Spleen (tissue), 11 donors: ENCODE measurements at regions not wholly inside any gene's neighbourhood (a gene's known extent, or its start where the extent isn't known, plus 50 kb on each side); places are given as distances from the start of the nearest gene placed in this dataset.

ENCODE experiments used
- DNase-seq: peaks from one replicate; pipeline ENCODE4 v3.0.0-alpha.2; 2020
- H3K27ac ChIP-seq, 8 donors: fragments of 200-600 bp; sonication (generic) in 7 of 8; 1 replicate in 4 of 8; 2 replicates in 4 of 8; pipeline versions ENCODE4 v1.5.0 to v1.8.0; 2016 to 2021; ENCODE audit warnings: inconsistent platforms in 4 of 8, mild to moderate bottlenecking in 4 of 8, moderate library complexity in 1 of 8
- H3K27me3 ChIP-seq, 7 donors: fragments of 200-600 bp; sonication (generic) in 6 of 7; replicated peaks in 1 of 7; 1 replicate in 4 of 7; 2 replicates in 3 of 7; pipeline versions ENCODE4 v1.5.0 to v1.8.0; 2016 to 2021; ENCODE audit warnings: inconsistent platforms in 3 of 7, mild to moderate bottlenecking in 1 of 7
- H3K36me3 ChIP-seq, 6 donors: fragments of 200-600 bp; sonication (generic) in 5 of 6; 1 replicate in 4 of 6; 2 replicates in 2 of 6; pipeline versions ENCODE4 v1.5.0 to v1.8.0; 2016 to 2021; ENCODE audit warnings: inconsistent platforms in 2 of 6
- H3K4me1 ChIP-seq, 6 donors: fragments of 200-600 bp; sonication (generic) in 5 of 6; 1 replicate in 3 of 6; 2 replicates in 3 of 6; pipeline versions ENCODE4 v1.5.0 to v1.8.0; 2016 to 2021; ENCODE audit warnings: inconsistent platforms in 3 of 6
- H3K4me3 ChIP-seq, 8 donors: fragments of 200-600 bp; sonication (generic) in 7 of 8; 1 replicate in 4 of 8; 2 replicates in 4 of 8; pipeline versions ENCODE4 v1.5.0 to v1.8.0; 2016 to 2021; ENCODE audit warnings: inconsistent platforms in 4 of 8, mild to moderate bottlenecking in 4 of 8, moderate library complexity in 2 of 8
- H3K9me3 ChIP-seq, 8 donors: fragments of 200-600 bp; sonication (generic) in 7 of 8; 1 replicate in 4 of 8; 2 replicates in 4 of 8; pipeline versions ENCODE4 v1.5.0 to v1.8.0; 2016 to 2021; ENCODE audit warnings: inconsistent platforms in 4 of 8
- CTCF ChIP-seq, 11 experiments: fragments of 200-600 bp in 7 of 11; fragments of 450-650 bp in 4 of 11; sonication (generic) in 4 of 11; IDR thresholded peaks in 8 of 11; conservative IDR thresholded peaks in 3 of 11; 1 replicate in 7 of 11; 2 replicates in 4 of 11; pipeline versions ENCODE4 v1.4.0 to v1.8.0; 2016 to 2021; ENCODE audit warnings: antibody characterized with exemption in 11 of 11, inconsistent platforms in 4 of 11, mild to moderate bottlenecking in 1 of 11
- POLR2A ChIP-seq, 3 donors: fragments of 450-650 bp; IDR thresholded peaks; one replicate each; pipeline ENCODE4 v1.5.1; 2017; ENCODE audit warnings: antibody characterized with exemption in 3 of 3, mild to moderate bottlenecking in 1 of 3
- POLR2AphosphoS5 ChIP-seq, 3 donors: sonication (generic); formaldehyde crosslinking; IDR thresholded peaks; one replicate each; pipeline ENCODE4 v1.5.1; 2017; ENCODE audit warnings: antibody characterized with exemption in 3 of 3
- WGBS, 5 donors: extraction: QIAGEN DNeasy Blood & Tissue Kit in 3 of 5; methylation state at CpG; one replicate each; pipeline versions ENCODE4 v1.1.5 to v1.1.7; 2013 to 2018; 5-methylcytosine and 5-hydroxymethylcytosine counted together
- intact Hi-C: fragments of 100-400 bp; cut with DNase I; formaldehyde crosslinking; loops from one replicate; pipeline ENCODE4 v1.15.0; 2023; ENCODE audit warnings: low total_unique reads
- donor health status: healthy with polysubstance abuse.
- donor health status: DM: no; HTN: no; CAD: no; lungs with moderate emphysema.
- donor health status: DM: no; HTN: no; CAD: no.
- donor health status: Bipolar disorder and iron deficiency.
- donor health status: healthy.
- donor health status: DM: no; HTN: no; CAD: no.
- donor health status: DM: yes; HTN: yes; CAD: no.

- H3K4me3 ChIP-seq: no peak overlapping the region
- no peaks in the 10 kb centered on the region for H3K36me3 ChIP-seq
- H3K27ac ChIP-seq: peak overlapping the region in 3 of 8 donors; percentile 2 to 58 (median 24)
- no peaks in the 10 kb centered on the region for H3K27me3 ChIP-seq
- no peak for DNase-seq
- peaks cover 0 to 24% (median 7%) of the 10 kb centered on the region in 6 donors for H3K4me1 ChIP-seq
- WGBS, 5 donors: 54 to 62% (median 56%) methylated on average over 5 of the region's 5 CpGs
- TF ChIP-seq CTCF (IDR thresholded peaks at IDR 0.05 in 8 of 11, conservative IDR thresholded peaks at IDR 0.05 in 3 of 11) (peak in 2 of 11 experiments; percentile 17 to 22), POLR2AphosphoS5 (IDR thresholded peaks at IDR 0.05) (peak in 2 of 3 donors; percentile 22 to 66), POLR2A (IDR thresholded peaks at IDR 0.05) (no peak)
- no peaks in the 10 kb centered on the region for H3K9me3 ChIP-seq
- intact Hi-C loops: no loop called here
Observed at GRCh38 chr3:124576565-124577493, 153.4 kb upstream of the UMPS start.

GRCh38 chr3:124577494-124578167 is 152.6 kb upstream of the UMPS start:
- peak overlapping the region in 3 of 8 donors; percentile 11 to 46 (median 24) for H3K27ac ChIP-seq
- H3K36me3 ChIP-seq: no peaks in the 10 kb centered on the region
- intact Hi-C loops: no loop called here
- 88 to 100% (median 93%) methylated on average over 1 of the region's 1 CpG for WGBS, 5 donors
- H3K9me3 ChIP-seq: no peaks in the 10 kb centered on the region
- H3K27me3 ChIP-seq: no peaks in the 10 kb centered on the region
- H3K4me3 ChIP-seq: no peak overlapping the region
- H3K4me1 ChIP-seq: peaks cover 0 to 24% (median 7%) of the 10 kb centered on the region in 6 donors
- no peak for DNase-seq
- no peak for TF ChIP-seq CTCF (IDR thresholded peaks at IDR 0.05 in 8 of 11, conservative IDR thresholded peaks at IDR 0.05 in 3 of 11)
- no peak for TF ChIP-seq POLR2AphosphoS5 (IDR thresholded peaks at IDR 0.05)
- TF ChIP-seq POLR2A (IDR thresholded peaks at IDR 0.05): no peak

GRCh38 chr3:124579641-124580040 is 150.6 kb upstream of the UMPS start:
- H3K4me1 ChIP-seq: peaks cover 3 to 35% (median 14%) of the 10 kb centered on the region in 6 donors
- TF ChIP-seq POLR2A (IDR thresholded peaks at IDR 0.05) (no peak), POLR2AphosphoS5 (IDR thresholded peaks at IDR 0.05) (no peak)
- peaks cover 0 to 16% (median 5%) of the 10 kb centered on the region in 7 donors for H3K27me3 ChIP-seq
- H3K4me3 ChIP-seq: no peak overlapping the region
- intact Hi-C loops: no loop called here
- no peak for DNase-seq
- 76 to 95% (median 88%) methylated on average over 2 of the region's 2 CpGs for WGBS, 5 donors
- H3K36me3 ChIP-seq: no peaks in the 10 kb centered on the region
- H3K9me3 ChIP-seq: no peaks in the 10 kb centered on the region
- H3K27ac ChIP-seq: no peak overlapping the region

GRCh38 chr3:124582196-124582595 is 148.1 kb upstream of the UMPS start:
- no peak overlapping the region for H3K4me3 ChIP-seq
- TF ChIP-seq CTCF (IDR thresholded peaks at IDR 0.05 in 8 of 11, conservative IDR thresholded peaks at IDR 0.05 in 3 of 11) (no peak), POLR2AphosphoS5 (IDR thresholded peaks at IDR 0.05) (no peak), POLR2A (IDR thresholded peaks at IDR 0.05) (no peak)
- intact Hi-C loops: no loop called here
- H3K9me3 ChIP-seq: no peaks in the 10 kb centered on the region
- H3K36me3 ChIP-seq: no peaks in the 10 kb centered on the region
- DNase-seq: no peak
- peaks cover 0 to 41% (median 20%) of the 10 kb centered on the region in 7 donors for H3K27me3 ChIP-seq
- peaks cover 6 to 46% (median 25%) of the 10 kb centered on the region in 6 donors for H3K4me1 ChIP-seq
- no peak overlapping the region for H3K27ac ChIP-seq
- WGBS, 5 donors: 76 to 81% (median 78%) methylated on average over 4 of the region's 4 CpGs
